Prostate gland (tissue), 2 donors: ENCODE measurements at regions not wholly inside any gene's neighbourhood (a gene's known extent, or its start where the extent isn't known, plus 50 kb on each side); places are given as distances from the start of the nearest gene placed in this dataset.

ENCODE experiments used
- CTCF ChIP-seq, 4 experiments: fragments of 200-600 bp in 2 of 4; fragments of 450-650 bp in 2 of 4; sonication (generic) in 2 of 4; IDR thresholded peaks; 1 replicate in 3 of 4; 2 replicates in 1 of 4; pipeline ENCODE4 v1.5.1; 2016 to 2019; ENCODE audit warnings: antibody characterized with exemption in 4 of 4, mild to moderate bottlenecking in 2 of 4, moderate library complexity in 2 of 4
- POLR2A ChIP-seq: fragments of 450-650 bp; IDR thresholded peaks from one replicate; pipeline ENCODE4 v1.6.1; 2016; ENCODE audit warnings: antibody characterized with exemption, mild to moderate bottlenecking

- TF ChIP-seq CTCF (IDR thresholded peaks at IDR 0.05) (no peak), POLR2A (no peak)
These were observed 184.2 kb downstream of the BRD1 start for GRCh38 chr22:49643466-49643865.
